ENCODE measurements at regions not wholly inside any gene's neighbourhood (a gene's known extent, or its start where the extent isn't known, plus 50 kb on each side); places are given as distances from the start of the nearest gene placed in this dataset.

GRCh38 chr21:19026911-19027310, 623.3 kb upstream of the TMPRSS15 start:
- TF ChIP-seq, protein P1, sequence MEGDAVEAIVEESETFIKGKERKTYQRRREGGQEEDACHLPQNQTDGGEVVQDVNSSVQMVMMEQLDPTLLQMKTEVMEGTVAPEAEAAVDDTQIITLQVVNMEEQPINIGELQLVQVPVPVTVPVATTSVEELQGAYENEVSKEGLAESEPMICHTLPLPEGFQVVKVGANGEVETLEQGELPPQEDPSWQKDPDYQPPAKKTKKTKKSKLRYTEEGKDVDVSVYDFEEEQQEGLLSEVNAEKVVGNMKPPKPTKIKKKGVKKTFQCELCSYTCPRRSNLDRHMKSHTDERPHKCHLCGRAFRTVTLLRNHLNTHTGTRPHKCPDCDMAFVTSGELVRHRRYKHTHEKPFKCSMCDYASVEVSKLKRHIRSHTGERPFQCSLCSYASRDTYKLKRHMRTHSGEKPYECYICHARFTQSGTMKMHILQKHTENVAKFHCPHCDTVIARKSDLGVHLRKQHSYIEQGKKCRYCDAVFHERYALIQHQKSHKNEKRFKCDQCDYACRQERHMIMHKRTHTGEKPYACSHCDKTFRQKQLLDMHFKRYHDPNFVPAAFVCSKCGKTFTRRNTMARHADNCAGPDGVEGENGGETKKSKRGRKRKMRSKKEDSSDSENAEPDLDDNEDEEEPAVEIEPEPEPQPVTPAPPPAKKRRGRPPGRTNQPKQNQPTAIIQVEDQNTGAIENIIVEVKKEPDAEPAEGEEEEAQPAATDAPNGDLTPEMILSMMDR (IDR thresholded peaks at IDR 0.05; ENCODE audit: low read depth, low read length), result no peak
- TF ChIP-seq, protein P2, sequence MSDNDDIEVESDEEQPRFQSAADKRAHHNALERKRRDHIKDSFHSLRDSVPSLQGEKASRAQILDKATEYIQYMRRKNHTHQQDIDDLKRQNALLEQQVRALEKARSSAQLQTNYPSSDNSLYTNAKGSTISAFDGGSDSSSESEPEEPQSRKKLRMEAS (IDR thresholded peaks at IDR 0.05; ENCODE audit: low read depth, low read length), result no peak
- no peak for TF ChIP-seq POLR2A (IDR thresholded peaks at IDR 0.05; ENCODE audit: extremely low read depth, insufficient read length)
